DND-41 (cell line): ENCODE measurements at regions not wholly inside any gene's neighbourhood (a gene's known extent, or its start where the extent isn't known, plus 50 kb on each side); places are given as distances from the start of the nearest gene placed in this dataset.

Experiments
- ATAC-seq: fragments of 200-7000 bp; cut with Tn5 transposase; 3 replicates; pipeline ENCODE4 v1.9.1; 2021; ENCODE audit warnings: low read depth; ENCODE audit not compliant: insufficient read depth
- DNase-seq: peaks from one replicate; pipeline ENCODE4 v3.0.0-alpha.2; 2020
- H2AFZ ChIP-seq: 2 replicates; pipeline ENCODE4 v1.6.0; 2012; ENCODE audit warnings: low read depth, low read length
- H3K27ac ChIP-seq: 2 replicates; pipeline ENCODE4 v1.5.1; 2012; ENCODE audit warnings: low read length, inconsistent platforms
- H3K27me3 ChIP-seq: fragments of 200-600 bp; sonication (generic); 2 replicates; pipeline ENCODE4 v1.6.0; 2012; ENCODE audit warnings: low read length, mild to moderate bottlenecking, inconsistent platforms; ENCODE audit not compliant: insufficient read depth, poor library complexity
- H3K36me3 ChIP-seq: 2 replicates; pipeline ENCODE4 v1.5.1; 2012; ENCODE audit warnings: low read length, inconsistent platforms; ENCODE audit not compliant: insufficient read depth
- H3K4me1 ChIP-seq: 2 replicates; pipeline ENCODE4 v1.5.1; 2012; ENCODE audit warnings: mild to moderate bottlenecking, low read length; ENCODE audit not compliant: insufficient read depth
- H3K4me2 ChIP-seq: 2 replicates; pipeline ENCODE4 v1.6.0; 2012; ENCODE audit warnings: mild to moderate bottlenecking, moderate library complexity, low read length, inconsistent platforms; ENCODE audit not compliant: insufficient read depth
- H3K4me3 ChIP-seq, 2 experiments: fragments of 200-600 bp in 1 of 2; shearing (Covaris generic) in 1 of 2; 2 replicates each; pipeline ENCODE4 v1.5.1; 2012 to 2016; ENCODE audit warnings: inconsistent platforms in 2 of 2, low read length in 2 of 2, mild to moderate bottlenecking in 2 of 2, low read depth in 1 of 2, moderate library complexity in 1 of 2
- H3K79me2 ChIP-seq: 2 replicates; pipeline ENCODE4 v1.6.0; 2012; ENCODE audit warnings: low read length, inconsistent platforms; ENCODE audit not compliant: insufficient read depth
- H3K9ac ChIP-seq: 2 replicates; pipeline ENCODE4 v1.6.0; 2012; ENCODE audit warnings: low read depth, mild to moderate bottlenecking, inconsistent platforms, low read length, moderate library complexity
- H3K9me3 ChIP-seq: 2 replicates; pipeline ENCODE4 v1.5.1; 2012; ENCODE audit warnings: low read length, moderate library complexity, mild to moderate bottlenecking, inconsistent platforms; ENCODE audit not compliant: insufficient read depth, severe bottlenecking
- H4K20me1 ChIP-seq: 2 replicates; pipeline ENCODE4 v1.6.0; 2012; ENCODE audit warnings: low read length; ENCODE audit not compliant: insufficient read depth
- EZH2 ChIP-seq: IDR thresholded peaks from 3 replicates; pipeline ENCODE4 v1.6.1; 2012; ENCODE audit warnings: borderline replicate concordance, low read depth, mild to moderate bottlenecking, moderate library complexity, low read length, inconsistent platforms; ENCODE audit not compliant: severe bottlenecking
- TF ChIP-seq, protein P1 (sequence below): IDR thresholded peaks from 2 replicates; pipeline ENCODE4 v1.5.1; 2012; ENCODE audit warnings: borderline replicate concordance, low read length, moderate library complexity, mild to moderate bottlenecking; ENCODE audit not compliant: poor library complexity, severe bottlenecking; ENCODE audit errors: extremely low read depth

- no peak for DNase-seq
- TF ChIP-seq, protein P1, sequence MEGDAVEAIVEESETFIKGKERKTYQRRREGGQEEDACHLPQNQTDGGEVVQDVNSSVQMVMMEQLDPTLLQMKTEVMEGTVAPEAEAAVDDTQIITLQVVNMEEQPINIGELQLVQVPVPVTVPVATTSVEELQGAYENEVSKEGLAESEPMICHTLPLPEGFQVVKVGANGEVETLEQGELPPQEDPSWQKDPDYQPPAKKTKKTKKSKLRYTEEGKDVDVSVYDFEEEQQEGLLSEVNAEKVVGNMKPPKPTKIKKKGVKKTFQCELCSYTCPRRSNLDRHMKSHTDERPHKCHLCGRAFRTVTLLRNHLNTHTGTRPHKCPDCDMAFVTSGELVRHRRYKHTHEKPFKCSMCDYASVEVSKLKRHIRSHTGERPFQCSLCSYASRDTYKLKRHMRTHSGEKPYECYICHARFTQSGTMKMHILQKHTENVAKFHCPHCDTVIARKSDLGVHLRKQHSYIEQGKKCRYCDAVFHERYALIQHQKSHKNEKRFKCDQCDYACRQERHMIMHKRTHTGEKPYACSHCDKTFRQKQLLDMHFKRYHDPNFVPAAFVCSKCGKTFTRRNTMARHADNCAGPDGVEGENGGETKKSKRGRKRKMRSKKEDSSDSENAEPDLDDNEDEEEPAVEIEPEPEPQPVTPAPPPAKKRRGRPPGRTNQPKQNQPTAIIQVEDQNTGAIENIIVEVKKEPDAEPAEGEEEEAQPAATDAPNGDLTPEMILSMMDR = no peak
- TF ChIP-seq EZH2 = no peak
- Histone ChIP-seq H3K79me2 (no peaks in the 10 kb centered on the region), H3K4me1 (no peaks in the 10 kb centered on the region), H3K4me3 (no peak overlapping the region), H3K9me3 (no peaks in the 10 kb centered on the region), H3K4me2 (no peak overlapping the region), H3K9ac (no peak overlapping the region), H3K27ac (no peak overlapping the region), H3K36me3 (no peaks in the 10 kb centered on the region), H2AFZ (no peak overlapping the region), H4K20me1 (no peaks in the 10 kb centered on the region), H3K27me3 (no peaks in the 10 kb centered on the region)
- no peak for ATAC-seq
Observed at GRCh38 chr13:98083936-98084335, 59.0 kb upstream of the FARP1 start.

- TF ChIP-seq EZH2 = no peak
- TF ChIP-seq, protein P1 = no peak
- Histone ChIP-seq H3K4me3 (no peak overlapping the region), H3K9me3 (no peaks in the 10 kb centered on the region), H3K9ac (no peak overlapping the region), H3K79me2 (no peaks in the 10 kb centered on the region), H3K36me3 (no peaks in the 10 kb centered on the region), H2AFZ (no peak overlapping the region), H3K4me1 (no peaks in the 10 kb centered on the region), H4K20me1 (no peaks in the 10 kb centered on the region), H3K27ac (no peak overlapping the region), H3K4me2 (no peak overlapping the region), H3K27me3 (no peaks in the 10 kb centered on the region)
- no peak for ATAC-seq
- DNase-seq = no peak
Observed at GRCh38 chr13:98089246-98089645, 53.6 kb upstream of the FARP1 start.

DNA sequence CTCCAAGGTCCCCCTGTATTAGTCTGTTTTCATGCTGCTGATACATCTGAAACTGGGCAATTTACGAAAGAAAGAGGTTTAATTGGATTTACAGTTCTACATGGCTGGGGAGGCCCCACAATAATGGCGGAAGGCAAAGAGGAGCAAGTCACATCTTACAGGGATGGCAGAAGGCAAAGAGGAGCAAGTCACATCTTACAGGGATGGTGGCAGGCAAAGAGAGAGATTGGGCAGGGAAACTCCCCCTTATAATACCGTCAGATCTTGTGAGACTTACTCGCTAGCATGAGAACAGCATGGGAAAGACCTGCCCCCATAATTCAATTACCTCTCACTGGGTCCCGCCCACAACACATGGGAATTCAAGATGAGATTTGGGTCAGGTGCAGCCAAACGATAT is 50.0 kb upstream of the FARP1 start:
- no peak overlapping the region for H3K9ac ChIP-seq
- H3K36me3 ChIP-seq = no peaks in the 10 kb centered on the region
- no peaks in the 10 kb centered on the region for H3K79me2 ChIP-seq
- no peaks in the 10 kb centered on the region for H3K27me3 ChIP-seq
- no peaks in the 10 kb centered on the region for H4K20me1 ChIP-seq
- no peak overlapping the region for H3K27ac ChIP-seq
- no peak overlapping the region for H3K4me3 ChIP-seq
- no peak overlapping the region for H2AFZ ChIP-seq
- H3K4me1 ChIP-seq = 0 out of 2 replicates have a peak, but pooled peaks cover 4% of the 10 kb centered on the region
- no peak for TF ChIP-seq EZH2
- TF ChIP-seq, protein P1 = no peak
- no peaks in the 10 kb centered on the region for H3K9me3 ChIP-seq
- DNase-seq (no peak), ATAC-seq (no peak)
- H3K4me2 ChIP-seq = no peak overlapping the region
